SK-N-SH (cell line): ENCODE measurements at regions not wholly inside any gene's neighbourhood (a gene's known extent, or its start where the extent isn't known, plus 50 kb on each side); places are given as distances from the start of the nearest gene placed in this dataset.

Experiments used
- CTCF ChIA-PET: fragments of 300-600, 350-600 bp; formaldehyde crosslinking; extraction: SDS; loops from one replicate; lab custom pipeline; 2021; lab: Yijun Ruan, JAX
- POLR2A ChIA-PET: fragments of 350-600 bp; sonication (Branson Sonifier 250); formaldehyde crosslinking; extraction: SDS; loops from one replicate; lab custom pipeline; 2020; ENCODE audit warnings: antibody characterized with exemption, inconsistent platforms; lab: Yijun Ruan, JAX
- DNase-seq: peaks from one replicate; pipeline ENCODE4 v3.0.0; 2012
- H2AFZ ChIP-seq: fragments of 200-600 bp; sonication (generic); 2 replicates; pipeline ENCODE4 v1.8.1; 2016; ENCODE audit warnings: antibody characterized with exemption, mild to moderate bottlenecking, low read depth
- H3F3A ChIP-seq: fragments of 200-600 bp; sonication (generic); replicated peaks from 2 replicates; pipeline ENCODE3; 2016; ENCODE audit warnings: antibody characterized with exemption, mild to moderate bottlenecking; ENCODE audit not compliant: insufficient read depth
- H3K27ac ChIP-seq, 2 experiments: fragments of 200-500 bp in 1 of 2; fragments of 200-600 bp in 1 of 2; sonication (Bioruptor generic) in 1 of 2; sonication (generic), shearing (Covaris generic) in 1 of 2; 2 replicates each; pipeline versions ENCODE4 v1.5.1 to v1.6.1; 2014 to 2016; ENCODE audit warnings: low read depth in 2 of 2, inconsistent platforms in 1 of 2, low read length in 1 of 2, mild to moderate bottlenecking in 1 of 2, mixed read lengths in 1 of 2
- H3K27me3 ChIP-seq: fragments of 200-600 bp; sonication (generic), shearing (Covaris generic); 2 replicates; pipeline ENCODE4 v1.6.1; 2016; ENCODE audit warnings: mixed run types; ENCODE audit not compliant: insufficient read depth
- H3K36me3 ChIP-seq, 2 experiments: fragments of 200-500 bp in 1 of 2; fragments of 200-600 bp in 1 of 2; sonication (Bioruptor generic) in 1 of 2; sonication (generic) in 1 of 2; replicated peaks in 1 of 2; 2 replicates each; pipeline versions ENCODE3 to v1.5.1; 2014 to 2016; ENCODE audit warnings: low read length in 1 of 2, mild to moderate bottlenecking in 1 of 2; ENCODE audit not compliant: insufficient read depth in 2 of 2, control insufficient read depth in 1 of 2
- H3K4me1 ChIP-seq, 2 experiments: fragments of 200-500 bp in 1 of 2; fragments of 200-600 bp in 1 of 2; sonication (Bioruptor generic) in 1 of 2; sonication (generic), shearing (Covaris generic) in 1 of 2; 2 replicates each; pipeline versions ENCODE4 v1.5.1 to v1.6.1; 2014 to 2016; ENCODE audit warnings: low read depth in 1 of 2, low read length in 1 of 2, mixed run types in 1 of 2; ENCODE audit not compliant: insufficient read depth in 2 of 2, control insufficient read depth in 1 of 2
- H3K4me2 ChIP-seq: fragments of 200-600 bp; sonication (generic), shearing (Covaris generic); 2 replicates; pipeline ENCODE4 v1.6.1; 2017; ENCODE audit warnings: mixed run types
- H3K4me3 ChIP-seq, 2 experiments: fragments of 200-500 bp in 1 of 2; fragments of 200-600 bp in 1 of 2; sonication (Bioruptor generic) in 1 of 2; sonication (generic), shearing (Covaris generic) in 1 of 2; 2 replicates each; pipeline versions ENCODE4 v1.5.1 to v1.8.1; 2014 to 2016; ENCODE audit warnings: low read depth in 2 of 2, inconsistent platforms in 1 of 2, low read length in 1 of 2, mild to moderate bottlenecking in 1 of 2, mixed read lengths in 1 of 2, moderate library complexity in 1 of 2
- H3K79me2 ChIP-seq: fragments of 200-600 bp; sonication (generic); 2 replicates; pipeline ENCODE4 v1.8.1; 2017; ENCODE audit warnings: mild to moderate bottlenecking; ENCODE audit not compliant: insufficient read depth
- H3K9ac ChIP-seq: fragments of 200-600 bp; sonication (generic); 2 replicates; pipeline ENCODE4 v1.6.1; 2017; ENCODE audit warnings: mixed run types
- H3K9me2 ChIP-seq: fragments of 200-600 bp; sonication (generic); 2 replicates; pipeline ENCODE4 v1.6.1; 2017; ENCODE audit warnings: mixed run types
- H3K9me3 ChIP-seq: fragments of 200-600 bp; sonication (generic); 2 replicates; pipeline ENCODE4 v1.6.1; 2017; ENCODE audit warnings: mixed run types, mild to moderate bottlenecking, moderate library complexity
- H4K20me1 ChIP-seq: fragments of 200-600 bp; sonication (generic); 2 replicates; pipeline ENCODE4 v1.6.1; 2017; ENCODE audit warnings: mild to moderate bottlenecking, mixed run types; ENCODE audit not compliant: insufficient read depth
- ELF1 ChIP-seq: IDR thresholded peaks from 2 replicates; pipeline ENCODE4 v1.4.0; 2012
- EP300 ChIP-seq, 2 experiments: IDR thresholded peaks; 2 replicates each; pipeline versions ENCODE4 v1.4.0 to v1.6.1; 2012; ENCODE audit warnings: borderline replicate concordance in 1 of 2, low read depth in 1 of 2, low read length in 1 of 2
- GATA2 ChIP-seq: sonication (generic); formaldehyde crosslinking; IDR thresholded peaks from 2 replicates; pipeline ENCODE4 v1.5.0; 2020; ENCODE audit warnings: mild to moderate bottlenecking, missing genetic modification reagents
- MEF2A ChIP-seq: IDR thresholded peaks from 2 replicates; pipeline ENCODE4 v1.4.0; 2012; ENCODE audit warnings: low read depth, borderline replicate concordance
- MXI1 ChIP-seq: IDR thresholded peaks from 2 replicates; pipeline ENCODE4 v1.6.1; 2012; ENCODE audit warnings: mild to moderate bottlenecking, low read depth, low read length, improper control_type of control experiment
- RXRA ChIP-seq: IDR thresholded peaks from 2 replicates; pipeline ENCODE4 v1.4.0; 2012; ENCODE audit warnings: low read depth, mild to moderate bottlenecking, borderline replicate concordance
- TCF12 ChIP-seq: IDR thresholded peaks from 2 replicates; pipeline ENCODE4 v1.4.0; 2012
- TEAD4 ChIP-seq: IDR thresholded peaks from 2 replicates; pipeline ENCODE4 v1.4.0; 2012; ENCODE audit warnings: mild to moderate bottlenecking, borderline replicate concordance; ENCODE audit not compliant: insufficient read depth
- WGBS: methylation state at CpG from one replicate; pipeline ENCODE4 v1.1.6; 2017; ENCODE audit warnings: low lambda C conversion rate; 5-methylcytosine and 5-hydroxymethylcytosine counted together
- TF ChIP-seq, protein P1 (sequence below): fragments of 150-350 bp; IDR thresholded peaks from 2 replicates; pipeline ENCODE4 v1.6.1; 2016; ENCODE audit warnings: mild to moderate bottlenecking, low read depth, low read length
- TF ChIP-seq, protein P2 (sequence below): IDR thresholded peaks from 2 replicates; pipeline ENCODE4 v1.4.0; 2012; ENCODE audit warnings: low read depth, borderline replicate concordance
- TF ChIP-seq, protein P3 (sequence below): IDR thresholded peaks from 2 replicates; pipeline ENCODE4 v1.6.1; 2012; ENCODE audit warnings: mild to moderate bottlenecking, low read depth, low read length, moderate library complexity

DNA sequence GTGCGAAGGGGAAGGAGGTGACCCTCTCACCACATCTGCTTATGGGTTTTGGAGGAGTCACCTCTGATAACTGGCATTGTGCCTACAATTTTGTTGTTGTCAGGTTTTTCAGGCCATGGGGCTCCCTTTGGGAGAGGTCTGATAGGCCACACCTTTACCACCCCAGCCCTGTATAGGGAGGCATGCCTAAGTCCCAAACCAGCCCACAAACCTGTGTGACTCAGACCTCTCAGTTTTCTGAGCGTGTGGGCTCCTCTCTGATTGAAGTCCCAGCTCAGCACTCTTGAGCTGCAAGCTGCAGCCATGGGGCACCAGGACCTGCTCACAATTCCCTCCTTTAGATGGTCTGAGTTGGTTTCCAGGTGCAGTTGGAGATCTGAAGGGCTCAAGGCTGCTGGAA lies 1429.3 kb upstream of the TMEM132C start:
- no peak overlapping the region for H2AFZ ChIP-seq
- H3K4me3 ChIP-seq, result no peak overlapping the region
- H3K4me1 ChIP-seq, result no peaks in the 10 kb centered on the region
- no peaks in the 10 kb centered on the region for H3K9me3 ChIP-seq
- no peaks in the 10 kb centered on the region for H3F3A ChIP-seq
- H3K27ac ChIP-seq, result no peak overlapping the region
- H3K36me3 ChIP-seq, result no peaks in the 10 kb centered on the region
- H3K9me2 ChIP-seq, result 0 out of 2 replicates have a peak, but pooled peaks cover 4% of the 10 kb centered on the region
- H3K27me3 ChIP-seq, result no peaks in the 10 kb centered on the region
- ChIA-PET POLR2A (no interaction called here), CTCF (interaction anchor here (1.5 kb wide), 1 partner anchor 54 kb away, joined by 3 read pairs; no protein-coding TSS in a partner anchor)
- H3K9ac ChIP-seq, result no peak overlapping the region
- no peaks in the 10 kb centered on the region for H4K20me1 ChIP-seq
- TF ChIP-seq ELF1, result no peak
- TF ChIP-seq, protein P1, sequence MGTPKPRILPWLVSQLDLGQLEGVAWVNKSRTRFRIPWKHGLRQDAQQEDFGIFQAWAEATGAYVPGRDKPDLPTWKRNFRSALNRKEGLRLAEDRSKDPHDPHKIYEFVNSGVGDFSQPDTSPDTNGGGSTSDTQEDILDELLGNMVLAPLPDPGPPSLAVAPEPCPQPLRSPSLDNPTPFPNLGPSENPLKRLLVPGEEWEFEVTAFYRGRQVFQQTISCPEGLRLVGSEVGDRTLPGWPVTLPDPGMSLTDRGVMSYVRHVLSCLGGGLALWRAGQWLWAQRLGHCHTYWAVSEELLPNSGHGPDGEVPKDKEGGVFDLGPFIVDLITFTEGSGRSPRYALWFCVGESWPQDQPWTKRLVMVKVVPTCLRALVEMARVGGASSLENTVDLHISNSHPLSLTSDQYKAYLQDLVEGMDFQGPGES, result no peak
- no peak for TF ChIP-seq EP300 (IDR thresholded peaks at IDR 0.05; ENCODE audit: borderline replicate concordance in 1 of 2, low read depth in 1 of 2, low read length in 1 of 2)
- TF ChIP-seq TCF12, result no peak
- TF ChIP-seq RXRA, result no peak
- no peak for TF ChIP-seq TEAD4
- no peak overlapping the region for H3K4me2 ChIP-seq
- 7% methylated on average over 2 of the region's 2 CpGs for WGBS
- no peaks in the 10 kb centered on the region for H3K79me2 ChIP-seq
- DNase-seq, result no peak

DNA sequence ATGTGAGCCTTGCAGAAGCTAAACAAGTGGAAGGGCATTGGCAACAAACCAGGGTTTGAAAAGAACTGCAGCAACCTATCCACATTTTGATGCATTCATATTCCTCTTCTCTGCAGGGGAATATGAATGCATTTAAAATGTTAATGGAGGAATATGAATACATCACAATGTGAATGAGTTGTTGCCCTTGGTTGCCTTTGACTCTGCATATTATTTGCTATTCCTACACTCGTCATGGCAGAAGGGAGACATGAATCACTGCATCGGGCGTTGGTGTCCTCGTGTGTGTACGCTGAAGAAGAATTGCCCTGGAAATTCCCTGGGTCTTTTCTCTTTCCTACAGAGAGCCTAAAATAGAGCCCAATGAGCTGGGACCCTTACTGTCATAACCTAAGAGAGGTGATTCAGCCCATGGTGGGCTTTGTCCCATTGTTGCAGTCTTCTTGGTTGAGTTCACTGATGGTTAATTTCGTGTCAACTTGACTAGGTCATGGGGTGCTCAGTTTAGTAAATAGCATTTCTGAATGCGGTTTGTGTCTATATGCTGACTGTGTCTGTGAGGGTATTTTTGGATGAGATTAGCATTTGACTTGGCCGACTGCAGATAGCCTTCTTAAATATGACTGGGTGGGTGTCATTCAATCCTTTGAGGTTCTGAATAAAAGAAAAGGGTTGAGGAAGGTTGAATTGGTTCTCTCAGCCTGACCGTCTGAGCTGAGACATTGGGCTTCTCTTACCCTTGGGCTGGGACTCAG lies 1422.9 kb upstream of the TMEM132C start:
- Histone ChIP-seq H3K9ac (no peak overlapping the region), H3F3A (no peaks in the 10 kb centered on the region), H2AFZ (no peak overlapping the region), H3K79me2 (no peaks in the 10 kb centered on the region), H3K4me3 (no peak overlapping the region), H3K27me3 (no peaks in the 10 kb centered on the region), H3K9me2 (no peaks in the 10 kb centered on the region), H4K20me1 (no peaks in the 10 kb centered on the region), H3K36me3 (no peaks in the 10 kb centered on the region), H3K27ac (no peak overlapping the region), H3K9me3 (no peaks in the 10 kb centered on the region), H3K4me2 (no peak overlapping the region), H3K4me1 (no peaks in the 10 kb centered on the region)
- ChIA-PET POLR2A (no interaction called here), CTCF (no interaction called here)
- no peak for TF ChIP-seq MXI1
- 19% methylated on average over 9 of the region's 9 CpGs for WGBS
- no peak for DNase-seq

DNA sequence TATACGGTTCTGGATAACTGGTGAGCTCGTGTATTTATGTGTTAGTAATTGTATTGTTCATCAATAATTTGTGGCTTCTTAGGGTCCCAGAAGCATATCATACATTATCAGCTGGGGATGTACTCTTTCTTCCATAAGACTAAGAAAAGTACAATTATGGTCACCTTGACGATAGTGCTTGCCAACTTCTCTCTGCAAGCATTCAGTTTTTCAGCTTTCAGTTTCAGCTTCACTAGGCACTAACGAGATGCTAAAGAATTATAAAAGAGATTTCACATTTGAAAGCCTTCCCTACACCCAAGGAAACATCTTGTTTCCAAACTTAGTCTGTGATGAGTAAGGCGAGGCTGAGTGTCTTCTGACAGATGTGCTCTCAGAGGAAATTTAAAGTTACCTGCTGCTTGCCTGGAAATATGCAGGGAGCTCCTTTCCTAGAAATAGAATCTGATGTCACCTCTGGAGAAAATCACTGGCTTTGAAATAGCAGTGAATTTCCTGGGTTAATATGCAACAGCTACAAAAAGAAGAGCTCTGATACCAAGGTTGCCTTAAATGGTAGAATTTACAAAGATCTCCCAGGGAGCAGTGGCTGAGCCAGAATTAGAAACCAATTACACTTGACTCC lies 1419.9 kb upstream of the TMEM132C start:
- ChIA-PET CTCF (interaction anchor here (1.1 to 1.3 kb wide), 2 partner anchors 27 to 534 kb away, joined by 3 to 4 read pairs; no protein-coding TSS in a partner anchor), POLR2A (no interaction called here)
- no peak overlapping the region for H3K4me2 ChIP-seq
- no peak overlapping the region for H3K9ac ChIP-seq
- H4K20me1 ChIP-seq, result no peaks in the 10 kb centered on the region
- H3K9me2 ChIP-seq, result no peaks in the 10 kb centered on the region
- H3K27me3 ChIP-seq, result no peaks in the 10 kb centered on the region
- no peaks in the 10 kb centered on the region for H3K4me1 ChIP-seq
- no peak for DNase-seq
- no peaks in the 10 kb centered on the region for H3K9me3 ChIP-seq
- no peaks in the 10 kb centered on the region for H3K79me2 ChIP-seq
- WGBS, result 20% methylated on average over 5 of the region's 5 CpGs
- no peaks in the 10 kb centered on the region for H3F3A ChIP-seq
- H3K27ac ChIP-seq, result no peak overlapping the region
- no peaks in the 10 kb centered on the region for H3K36me3 ChIP-seq
- H3K4me3 ChIP-seq, result no peak overlapping the region
- H2AFZ ChIP-seq, result no peak overlapping the region
- TF ChIP-seq, protein P1, result no peak
- no peak for TF ChIP-seq EP300 (IDR thresholded peaks at IDR 0.05; ENCODE audit: borderline replicate concordance in 1 of 2, low read depth in 1 of 2, low read length in 1 of 2)
- no peak for TF ChIP-seq MEF2A
- TF ChIP-seq GATA2, result no peak
- TF ChIP-seq, protein P2, sequence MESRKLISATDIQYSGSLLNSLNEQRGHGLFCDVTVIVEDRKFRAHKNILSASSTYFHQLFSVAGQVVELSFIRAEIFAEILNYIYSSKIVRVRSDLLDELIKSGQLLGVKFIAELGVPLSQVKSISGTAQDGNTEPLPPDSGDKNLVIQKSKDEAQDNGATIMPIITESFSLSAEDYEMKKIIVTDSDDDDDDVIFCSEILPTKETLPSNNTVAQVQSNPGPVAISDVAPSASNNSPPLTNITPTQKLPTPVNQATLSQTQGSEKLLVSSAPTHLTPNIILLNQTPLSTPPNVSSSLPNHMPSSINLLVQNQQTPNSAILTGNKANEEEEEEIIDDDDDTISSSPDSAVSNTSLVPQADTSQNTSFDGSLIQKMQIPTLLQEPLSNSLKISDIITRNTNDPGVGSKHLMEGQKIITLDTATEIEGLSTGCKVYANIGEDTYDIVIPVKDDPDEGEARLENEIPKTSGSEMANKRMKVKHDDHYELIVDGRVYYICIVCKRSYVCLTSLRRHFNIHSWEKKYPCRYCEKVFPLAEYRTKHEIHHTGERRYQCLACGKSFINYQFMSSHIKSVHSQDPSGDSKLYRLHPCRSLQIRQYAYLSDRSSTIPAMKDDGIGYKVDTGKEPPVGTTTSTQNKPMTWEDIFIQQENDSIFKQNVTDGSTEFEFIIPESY, result no peak
- TF ChIP-seq, protein P3, sequence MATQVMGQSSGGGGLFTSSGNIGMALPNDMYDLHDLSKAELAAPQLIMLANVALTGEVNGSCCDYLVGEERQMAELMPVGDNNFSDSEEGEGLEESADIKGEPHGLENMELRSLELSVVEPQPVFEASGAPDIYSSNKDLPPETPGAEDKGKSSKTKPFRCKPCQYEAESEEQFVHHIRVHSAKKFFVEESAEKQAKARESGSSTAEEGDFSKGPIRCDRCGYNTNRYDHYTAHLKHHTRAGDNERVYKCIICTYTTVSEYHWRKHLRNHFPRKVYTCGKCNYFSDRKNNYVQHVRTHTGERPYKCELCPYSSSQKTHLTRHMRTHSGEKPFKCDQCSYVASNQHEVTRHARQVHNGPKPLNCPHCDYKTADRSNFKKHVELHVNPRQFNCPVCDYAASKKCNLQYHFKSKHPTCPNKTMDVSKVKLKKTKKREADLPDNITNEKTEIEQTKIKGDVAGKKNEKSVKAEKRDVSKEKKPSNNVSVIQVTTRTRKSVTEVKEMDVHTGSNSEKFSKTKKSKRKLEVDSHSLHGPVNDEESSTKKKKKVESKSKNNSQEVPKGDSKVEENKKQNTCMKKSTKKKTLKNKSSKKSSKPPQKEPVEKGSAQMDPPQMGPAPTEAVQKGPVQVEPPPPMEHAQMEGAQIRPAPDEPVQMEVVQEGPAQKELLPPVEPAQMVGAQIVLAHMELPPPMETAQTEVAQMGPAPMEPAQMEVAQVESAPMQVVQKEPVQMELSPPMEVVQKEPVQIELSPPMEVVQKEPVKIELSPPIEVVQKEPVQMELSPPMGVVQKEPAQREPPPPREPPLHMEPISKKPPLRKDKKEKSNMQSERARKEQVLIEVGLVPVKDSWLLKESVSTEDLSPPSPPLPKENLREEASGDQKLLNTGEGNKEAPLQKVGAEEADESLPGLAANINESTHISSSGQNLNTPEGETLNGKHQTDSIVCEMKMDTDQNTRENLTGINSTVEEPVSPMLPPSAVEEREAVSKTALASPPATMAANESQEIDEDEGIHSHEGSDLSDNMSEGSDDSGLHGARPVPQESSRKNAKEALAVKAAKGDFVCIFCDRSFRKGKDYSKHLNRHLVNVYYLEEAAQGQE, result no peak
